GM12872 (cell line): ENCODE measurements at regions not wholly inside any gene's neighbourhood (a gene's known extent, or its start where the extent isn't known, plus 50 kb on each side); places are given as distances from the start of the nearest gene placed in this dataset.

Source experiments
- CTCF ChIP-seq: IDR thresholded peaks from 3 replicates; pipeline ENCODE4 v1.5.1; 2011; ENCODE audit warnings: low read depth, mild to moderate bottlenecking, low read length, moderate library complexity; ENCODE audit not compliant: insufficient read depth

DNA sequence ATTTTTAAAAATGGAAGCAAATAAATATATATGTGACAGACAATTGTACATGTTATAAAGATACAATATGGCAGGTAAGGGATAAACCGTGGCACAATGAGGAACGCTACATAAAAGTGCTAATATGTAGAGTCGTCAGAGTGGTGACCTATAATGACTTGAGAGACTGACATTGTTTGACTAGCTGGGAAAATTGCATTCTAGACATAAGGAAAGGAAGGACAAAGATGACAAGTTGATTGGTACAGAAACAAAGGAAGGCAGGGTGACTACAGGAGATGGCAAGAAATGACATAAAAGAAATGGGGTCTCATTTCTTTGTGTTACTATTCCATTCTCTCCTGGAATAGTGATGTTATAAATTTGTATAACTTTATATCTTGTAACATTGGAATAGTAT lies 420.4 kb downstream of the DSC3 start:
- no peak for TF ChIP-seq CTCF

DNA sequence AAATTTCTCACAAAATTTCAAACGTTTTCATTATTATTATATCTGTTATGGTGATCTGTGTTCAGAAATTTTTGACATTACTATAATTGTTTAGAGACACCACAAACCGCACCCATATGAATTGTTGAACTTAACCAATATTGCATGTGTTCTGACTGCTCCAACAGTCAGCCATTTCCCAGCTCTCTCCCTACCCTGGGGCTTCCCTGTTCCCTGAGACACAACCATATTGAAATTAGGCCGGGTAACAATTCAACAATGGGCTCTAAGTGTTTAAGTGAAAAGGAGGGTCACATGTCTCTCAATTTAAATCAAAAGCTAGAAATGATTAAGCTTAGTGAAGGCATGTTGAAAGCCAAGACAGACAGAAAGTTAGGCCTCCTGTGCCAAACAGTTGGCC lies 424.0 kb downstream of the DSC3 start:
- TF ChIP-seq CTCF: no peak

DNA sequence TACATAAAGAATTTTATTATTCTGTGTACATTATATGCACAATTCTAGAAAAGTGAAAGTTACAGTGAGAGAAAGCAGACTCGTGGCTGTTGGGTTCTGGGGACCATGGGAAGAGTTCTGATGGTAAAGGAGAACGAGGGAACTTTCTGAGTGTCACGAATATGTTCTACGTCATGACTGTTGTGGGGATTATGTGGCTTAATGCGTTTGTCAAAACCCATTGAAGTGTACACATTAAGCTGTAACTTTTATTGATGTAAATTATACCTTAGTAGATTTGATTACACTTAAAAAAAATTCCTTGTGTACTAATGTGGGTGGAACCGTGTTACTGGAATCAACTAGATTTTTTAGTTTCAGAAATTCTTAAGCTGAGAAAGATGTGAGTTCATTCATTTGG lies 426.1 kb downstream of the DSC3 start:
- TF ChIP-seq CTCF: no peak

DNA sequence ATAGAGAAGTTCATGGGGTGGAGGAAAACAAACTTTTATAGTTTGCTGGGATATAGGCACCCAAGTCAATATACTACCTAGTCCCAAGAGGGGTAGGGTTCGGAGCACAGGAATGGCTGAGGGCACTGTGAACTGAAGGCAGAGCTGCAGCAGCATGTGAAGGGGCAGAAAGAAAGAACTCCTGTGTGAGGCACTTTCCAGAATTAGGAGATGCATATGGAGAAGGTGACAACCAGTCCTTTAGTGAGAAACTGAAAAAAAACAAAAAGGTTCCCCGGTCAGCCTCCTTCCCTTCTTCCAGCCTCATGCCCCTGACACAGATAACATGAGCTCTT lies 429.1 kb downstream of the DSC3 start:
- TF ChIP-seq CTCF: no peak

- no peak for TF ChIP-seq CTCF
These were observed 441.0 kb downstream of the DSC3 start for GRCh38 chr18:30601541-30601940.

DNA sequence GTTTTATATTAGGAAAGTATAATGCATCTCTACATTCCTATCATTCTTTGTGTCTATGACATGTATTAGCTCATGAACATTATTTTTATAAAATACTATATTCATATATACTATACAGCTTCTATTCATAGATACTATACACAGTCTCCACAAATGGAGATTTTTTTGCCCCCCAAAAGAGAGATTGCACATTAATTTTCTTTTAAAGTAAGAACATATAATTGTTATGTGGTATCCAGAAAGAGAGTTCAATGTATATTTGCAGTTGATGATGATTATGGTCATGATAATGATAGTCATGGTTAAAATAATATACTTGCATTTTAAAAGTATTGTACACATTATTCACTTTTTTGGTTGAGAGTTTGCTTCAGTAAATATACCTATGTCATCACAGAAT lies 445.3 kb downstream of the DSC3 start:
- TF ChIP-seq CTCF: no peak

- no peak for TF ChIP-seq CTCF
These were observed 445.9 kb downstream of the DSC3 start for GRCh38 chr18:30596635-30597034.

GRCh38 chr18:30595942-30596341 lies 446.6 kb downstream of the DSC3 start:
- TF ChIP-seq CTCF: no peak
